GM23338 (cell line): ENCODE measurements at regions not wholly inside any gene's neighbourhood (a gene's known extent, or its start where the extent isn't known, plus 50 kb on each side); places are given as distances from the start of the nearest gene placed in this dataset.

Source experiments
- CREB1 ChIP-seq: fragments of 250-450 bp; sonication (Bioruptor Pico); IDR thresholded peaks from 2 replicates; pipeline ENCODE4 v1.5.0; 2020; ENCODE audit warnings: low read depth, mild to moderate bottlenecking, moderate library complexity
- ETS1 ChIP-seq: IDR thresholded peaks from 2 replicates; pipeline ENCODE4 v1.6.1; 2016; ENCODE audit warnings: antibody characterized with exemption
- EZH2phosphoT487 ChIP-seq: fragments of 200-600 bp; sonication (generic); IDR thresholded peaks from one replicate; pipeline ENCODE4 v1.8.1; 2018; ENCODE audit warnings: antibody characterized with exemption; ENCODE audit not compliant: unreplicated experiment
- JUNB ChIP-seq: IDR thresholded peaks from one replicate; pipeline ENCODE4 v1.6.1; 2016; ENCODE audit warnings: antibody characterized with exemption; ENCODE audit not compliant: unreplicated experiment
- NANOG ChIP-seq: IDR thresholded peaks from 2 replicates; pipeline ENCODE4 v1.6.1; 2016; ENCODE audit warnings: antibody characterized with exemption, borderline replicate concordance
- REST ChIP-seq: IDR thresholded peaks from one replicate; pipeline ENCODE4 v1.6.1; 2018; ENCODE audit warnings: antibody characterized with exemption; ENCODE audit not compliant: unreplicated experiment
- TF ChIP-seq, protein P1 (sequence below): fragments of 250-450 bp; sonication (Bioruptor Pico); IDR thresholded peaks from 2 replicates; pipeline ENCODE4 v1.5.0; 2020; ENCODE audit warnings: mild to moderate bottlenecking, moderate library complexity

- TF ChIP-seq, protein P1, sequence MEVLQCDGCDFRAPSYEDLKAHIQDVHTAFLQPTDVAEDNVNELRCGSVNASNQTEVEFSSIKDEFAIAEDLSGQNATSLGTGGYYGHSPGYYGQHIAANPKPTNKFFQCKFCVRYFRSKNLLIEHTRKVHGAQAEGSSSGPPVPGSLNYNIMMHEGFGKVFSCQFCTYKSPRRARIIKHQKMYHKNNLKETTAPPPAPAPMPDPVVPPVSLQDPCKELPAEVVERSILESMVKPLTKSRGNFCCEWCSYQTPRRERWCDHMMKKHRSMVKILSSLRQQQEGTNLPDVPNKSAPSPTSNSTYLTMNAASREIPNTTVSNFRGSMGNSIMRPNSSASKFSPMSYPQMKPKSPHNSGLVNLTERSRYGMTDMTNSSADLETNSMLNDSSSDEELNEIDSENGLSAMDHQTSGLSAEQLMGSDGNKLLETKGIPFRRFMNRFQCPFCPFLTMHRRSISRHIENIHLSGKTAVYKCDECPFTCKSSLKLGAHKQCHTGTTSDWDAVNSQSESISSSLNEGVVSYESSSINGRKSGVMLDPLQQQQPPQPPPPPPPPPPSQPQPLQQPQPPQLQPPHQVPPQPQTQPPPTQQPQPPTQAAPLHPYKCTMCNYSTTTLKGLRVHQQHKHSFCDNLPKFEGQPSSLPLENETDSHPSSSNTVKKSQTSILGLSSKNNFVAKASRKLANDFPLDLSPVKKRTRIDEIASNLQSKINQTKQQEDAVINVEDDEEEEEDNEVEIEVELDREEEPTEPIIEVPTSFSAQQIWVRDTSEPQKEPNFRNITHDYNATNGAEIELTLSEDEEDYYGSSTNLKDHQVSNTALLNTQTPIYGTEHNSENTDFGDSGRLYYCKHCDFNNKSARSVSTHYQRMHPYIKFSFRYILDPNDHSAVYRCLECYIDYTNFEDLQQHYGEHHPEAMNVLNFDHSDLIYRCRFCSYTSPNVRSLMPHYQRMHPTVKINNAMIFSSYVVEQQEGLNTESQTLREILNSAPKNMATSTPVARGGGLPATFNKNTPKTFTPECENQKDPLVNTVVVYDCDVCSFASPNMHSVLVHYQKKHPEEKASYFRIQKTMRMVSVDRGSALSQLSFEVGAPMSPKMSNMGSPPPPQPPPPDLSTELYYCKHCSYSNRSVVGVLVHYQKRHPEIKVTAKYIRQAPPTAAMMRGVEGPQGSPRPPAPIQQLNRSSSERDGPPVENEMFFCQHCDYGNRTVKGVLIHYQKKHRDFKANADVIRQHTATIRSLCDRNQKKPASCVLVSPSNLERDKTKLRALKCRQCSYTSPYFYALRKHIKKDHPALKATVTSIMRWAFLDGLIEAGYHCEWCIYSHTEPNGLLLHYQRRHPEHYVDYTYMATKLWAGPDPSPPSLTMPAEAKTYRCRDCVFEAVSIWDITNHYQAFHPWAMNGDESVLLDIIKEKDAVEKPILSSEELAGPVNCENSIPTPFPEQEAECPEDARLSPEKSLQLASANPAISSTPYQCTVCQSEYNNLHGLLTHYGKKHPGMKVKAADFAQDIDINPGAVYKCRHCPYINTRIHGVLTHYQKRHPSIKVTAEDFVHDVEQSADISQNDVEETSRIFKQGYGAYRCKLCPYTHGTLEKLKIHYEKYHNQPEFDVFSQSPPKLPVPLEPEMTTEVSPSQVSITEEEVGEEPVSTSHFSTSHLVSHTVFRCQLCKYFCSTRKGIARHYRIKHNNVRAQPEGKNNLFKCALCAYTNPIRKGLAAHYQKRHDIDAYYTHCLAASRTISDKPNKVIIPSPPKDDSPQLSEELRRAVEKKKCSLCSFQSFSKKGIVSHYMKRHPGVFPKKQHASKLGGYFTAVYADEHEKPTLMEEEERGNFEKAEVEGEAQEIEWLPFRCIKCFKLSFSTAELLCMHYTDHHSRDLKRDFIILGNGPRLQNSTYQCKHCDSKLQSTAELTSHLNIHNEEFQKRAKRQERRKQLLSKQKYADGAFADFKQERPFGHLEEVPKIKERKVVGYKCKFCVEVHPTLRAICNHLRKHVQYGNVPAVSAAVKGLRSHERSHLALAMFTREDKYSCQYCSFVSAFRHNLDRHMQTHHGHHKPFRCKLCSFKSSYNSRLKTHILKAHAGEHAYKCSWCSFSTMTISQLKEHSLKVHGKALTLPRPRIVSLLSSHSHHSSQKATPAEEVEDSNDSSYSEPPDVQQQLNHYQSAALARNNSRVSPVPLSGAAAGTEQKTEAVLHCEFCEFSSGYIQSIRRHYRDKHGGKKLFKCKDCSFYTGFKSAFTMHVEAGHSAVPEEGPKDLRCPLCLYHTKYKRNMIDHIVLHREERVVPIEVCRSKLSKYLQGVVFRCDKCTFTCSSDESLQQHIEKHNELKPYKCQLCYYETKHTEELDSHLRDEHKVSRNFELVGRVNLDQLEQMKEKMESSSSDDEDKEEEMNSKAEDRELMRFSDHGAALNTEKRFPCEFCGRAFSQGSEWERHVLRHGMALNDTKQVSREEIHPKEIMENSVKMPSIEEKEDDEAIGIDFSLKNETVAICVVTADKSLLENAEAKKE (CRISPR knock-in tag): no peak
- no peak for TF ChIP-seq EZH2phosphoT487
- TF ChIP-seq CREB1 (CRISPR knock-in tag): no peak
- no peak for TF ChIP-seq ETS1
- no peak for TF ChIP-seq JUNB
- TF ChIP-seq REST: no peak
- TF ChIP-seq NANOG: no peak
Observed at GRCh38 chr6:220312-220711, 72.0 kb upstream of the DUSP22 start (continued).
